Tibial nerve (tissue), 4 donors: ENCODE measurements at regions not wholly inside any gene's neighbourhood (a gene's known extent, or its start where the extent isn't known, plus 50 kb on each side); places are given as distances from the start of the nearest gene placed in this dataset.
"Not testable (repeated sequence)": the region's sequence is repeated elsewhere in the genome, so short reads cannot be mapped to it uniquely, and the experiment has no call there.

ENCODE experiments used
- DNase-seq, 2 donors: peaks; one replicate each; pipeline ENCODE4 v3.0.0-alpha.2; 2019; ENCODE audit warnings: low spot score in 2 of 2
- H3K27ac ChIP-seq, 4 donors: fragments of 200-600 bp; sonication (generic) in 3 of 4; one replicate each; pipeline ENCODE4 v1.5.1; 2017 to 2019; ENCODE audit warnings: mild to moderate bottlenecking in 1 of 4
- H3K27me3 ChIP-seq, 2 donors: fragments of 200-600 bp; sonication (generic) in 1 of 2; one replicate each; pipeline versions ENCODE4 v1.5.1 to v1.6.0; 2017 to 2019
- H3K36me3 ChIP-seq, 3 donors: fragments of 200-600 bp; sonication (generic); one replicate each; pipeline ENCODE4 v1.5.1; 2018 to 2019
- H3K4me1 ChIP-seq, 4 donors: fragments of 200-600 bp; sonication (generic) in 3 of 4; one replicate each; pipeline ENCODE4 v1.5.1; 2017 to 2019
- H3K4me3 ChIP-seq, 4 donors: fragments of 200-600 bp; sonication (generic) in 3 of 4; one replicate each; pipeline ENCODE4 v1.5.1; 2017 to 2019; ENCODE audit warnings: mild to moderate bottlenecking in 1 of 4, moderate library complexity in 1 of 4
- H3K9me3 ChIP-seq, 4 donors: fragments of 200-600 bp; sonication (generic) in 3 of 4; one replicate each; pipeline ENCODE4 v1.5.1; 2017 to 2019
- EP300 ChIP-seq, 2 donors: sonication (generic); formaldehyde crosslinking; IDR thresholded peaks; one replicate each; pipeline ENCODE4 v1.6.1; 2017; ENCODE audit warnings: antibody characterized with exemption in 2 of 2, mild to moderate bottlenecking in 1 of 2
- POLR2A ChIP-seq, 2 donors: fragments of 450-650 bp; IDR thresholded peaks; one replicate each; pipeline ENCODE4 v1.6.1; 2017; ENCODE audit warnings: antibody characterized with exemption in 2 of 2, mild to moderate bottlenecking in 2 of 2, moderate library complexity in 2 of 2
- WGBS, 2 donors: methylation state at CpG; one replicate each; pipeline ENCODE4 v1.1.5; 2018; 5-methylcytosine and 5-hydroxymethylcytosine counted together
- TF ChIP-seq, protein P1 (sequence below), 5 experiments: fragments of 200-600 bp in 3 of 5; fragments of 450-650 bp in 2 of 5; sonication (generic) in 3 of 5; IDR thresholded peaks; one replicate each; pipeline ENCODE4 v1.5.1; 2016 to 2019; ENCODE audit warnings: antibody characterized with exemption in 5 of 5, mild to moderate bottlenecking in 3 of 5, moderate library complexity in 2 of 5

DNA sequence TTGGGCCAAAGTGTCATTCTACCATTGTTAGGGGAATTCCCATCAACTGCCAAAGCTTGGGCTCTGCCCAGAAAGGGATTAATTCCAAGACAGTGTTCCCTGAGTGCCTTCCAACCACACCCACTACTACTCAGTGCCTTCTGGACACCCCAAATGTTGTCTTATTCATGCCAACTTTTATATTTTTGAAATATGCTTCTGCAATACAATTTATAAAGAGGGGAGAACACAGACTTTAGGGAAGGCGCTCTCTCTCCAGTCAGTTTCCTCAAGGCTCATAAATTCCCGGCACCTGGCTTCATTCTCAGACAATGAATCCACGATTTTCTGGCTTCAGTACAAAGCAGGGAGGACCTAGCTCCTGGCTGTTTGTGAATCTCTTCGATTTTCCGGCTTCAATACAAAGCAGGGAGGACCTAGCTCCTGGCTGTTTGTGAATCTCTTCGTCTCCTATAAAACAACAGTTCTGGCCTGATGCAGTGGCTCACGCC, 120.1 kb upstream of the MYO10 start:
- H3K27ac ChIP-seq: no peak overlapping the region
- no peak overlapping the region for H3K4me3 ChIP-seq
- no peaks in the 10 kb centered on the region for H3K27me3 ChIP-seq
- H3K4me1 ChIP-seq: peaks cover 0 to 7% (median 0%) of the 10 kb centered on the region in 4 donors
- H3K36me3 ChIP-seq: no peaks in the 10 kb centered on the region
- TF ChIP-seq, protein P1, sequence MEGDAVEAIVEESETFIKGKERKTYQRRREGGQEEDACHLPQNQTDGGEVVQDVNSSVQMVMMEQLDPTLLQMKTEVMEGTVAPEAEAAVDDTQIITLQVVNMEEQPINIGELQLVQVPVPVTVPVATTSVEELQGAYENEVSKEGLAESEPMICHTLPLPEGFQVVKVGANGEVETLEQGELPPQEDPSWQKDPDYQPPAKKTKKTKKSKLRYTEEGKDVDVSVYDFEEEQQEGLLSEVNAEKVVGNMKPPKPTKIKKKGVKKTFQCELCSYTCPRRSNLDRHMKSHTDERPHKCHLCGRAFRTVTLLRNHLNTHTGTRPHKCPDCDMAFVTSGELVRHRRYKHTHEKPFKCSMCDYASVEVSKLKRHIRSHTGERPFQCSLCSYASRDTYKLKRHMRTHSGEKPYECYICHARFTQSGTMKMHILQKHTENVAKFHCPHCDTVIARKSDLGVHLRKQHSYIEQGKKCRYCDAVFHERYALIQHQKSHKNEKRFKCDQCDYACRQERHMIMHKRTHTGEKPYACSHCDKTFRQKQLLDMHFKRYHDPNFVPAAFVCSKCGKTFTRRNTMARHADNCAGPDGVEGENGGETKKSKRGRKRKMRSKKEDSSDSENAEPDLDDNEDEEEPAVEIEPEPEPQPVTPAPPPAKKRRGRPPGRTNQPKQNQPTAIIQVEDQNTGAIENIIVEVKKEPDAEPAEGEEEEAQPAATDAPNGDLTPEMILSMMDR (IDR thresholded peaks at IDR 0.05): no peak
- TF ChIP-seq POLR2A (IDR thresholded peaks at IDR 0.05) (no peak), EP300 (IDR thresholded peaks at IDR 0.05) (no peak)
- WGBS, 2 donors: 66 to 70% methylated on average over 7 of the region's 7 CpGs
- no peak for DNase-seq
- no peaks in the 10 kb centered on the region for H3K9me3 ChIP-seq

DNA sequence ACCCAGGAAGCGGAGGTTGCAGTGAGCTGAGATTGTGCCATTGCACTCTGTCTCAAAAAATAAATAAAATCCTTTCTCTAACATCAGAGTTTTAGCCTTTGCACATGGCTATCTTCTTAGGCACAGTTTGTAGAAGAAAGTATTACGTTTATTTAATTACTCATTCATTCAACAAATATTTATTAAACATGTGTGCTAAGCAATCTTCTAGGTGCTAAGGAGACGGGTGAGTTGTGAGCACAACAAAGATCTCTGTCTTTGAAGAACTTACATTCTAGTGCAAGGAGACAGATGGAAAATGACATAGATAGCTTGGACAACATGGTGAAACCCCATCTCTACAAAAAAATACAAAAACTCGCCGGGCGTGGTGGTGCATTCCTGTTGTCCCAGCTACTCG, 122.3 kb upstream of the MYO10 start:
- Histone ChIP-seq H3K36me3 (no peaks in the 10 kb centered on the region), H3K4me3 (no peak overlapping the region), H3K9me3 (peaks cover 0 to 6% (median 0%) of the 10 kb centered on the region in 4 donors), H3K4me1 (peaks cover 0 to 7% (median 0%) of the 10 kb centered on the region in 4 donors), H3K27me3 (no peaks in the 10 kb centered on the region), H3K27ac (no peak overlapping the region)
- 78 to 88% methylated on average over 7 of the region's 7 CpGs for WGBS, 2 donors
- DNase-seq: no peak
- TF ChIP-seq EP300 (IDR thresholded peaks at IDR 0.05) (no peak), POLR2A (IDR thresholded peaks at IDR 0.05) (no peak)
- TF ChIP-seq, protein P1 (IDR thresholded peaks at IDR 0.05): no peak

DNA sequence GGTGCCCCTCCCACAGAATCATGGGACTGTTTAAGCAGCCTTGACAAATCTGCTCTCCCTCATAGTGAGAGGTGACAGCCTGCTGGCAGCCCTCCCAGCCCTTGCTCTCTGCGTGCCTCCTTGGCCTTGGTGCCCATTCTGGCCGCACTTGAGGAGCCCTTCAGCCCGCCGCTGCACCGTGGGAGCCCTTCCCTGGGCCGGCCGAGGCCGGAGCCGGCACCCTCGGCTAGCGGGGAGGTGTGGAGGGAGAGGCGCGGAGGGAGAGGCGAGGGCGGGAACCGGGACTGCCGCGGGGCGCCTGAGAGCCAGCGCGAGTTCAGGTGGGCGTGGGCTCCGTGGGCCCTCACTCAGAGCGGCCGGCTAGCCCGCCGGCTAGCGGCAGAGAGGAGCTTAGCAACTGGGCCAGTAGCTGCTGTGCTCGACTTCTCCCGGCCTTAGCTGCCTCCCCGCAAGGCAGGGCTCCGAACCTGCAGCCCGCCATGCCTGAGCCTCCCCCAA, 125.9 kb upstream of the MYO10 start:
- DNase-seq: no peak
- 95 to 98% methylated on average over 24 to 25 of the region's 33 CpGs for WGBS, 2 donors
- Histone ChIP-seq H3K4me3 (no peak overlapping the region), H3K27me3 (no peaks in the 10 kb centered on the region), H3K9me3 (peaks cover 0 to 6% (median 0%) of the 10 kb centered on the region in 4 donors), H3K27ac (no peak overlapping the region), H3K4me1 (peaks cover 0 to 7% (median 0%) of the 10 kb centered on the region in 4 donors), H3K36me3 (no peaks in the 10 kb centered on the region)
- TF ChIP-seq EP300 (IDR thresholded peaks at IDR 0.05): no peak
- TF ChIP-seq, protein P1 (IDR thresholded peaks at IDR 0.05): no peak
- no peak for TF ChIP-seq POLR2A (IDR thresholded peaks at IDR 0.05)

DNA sequence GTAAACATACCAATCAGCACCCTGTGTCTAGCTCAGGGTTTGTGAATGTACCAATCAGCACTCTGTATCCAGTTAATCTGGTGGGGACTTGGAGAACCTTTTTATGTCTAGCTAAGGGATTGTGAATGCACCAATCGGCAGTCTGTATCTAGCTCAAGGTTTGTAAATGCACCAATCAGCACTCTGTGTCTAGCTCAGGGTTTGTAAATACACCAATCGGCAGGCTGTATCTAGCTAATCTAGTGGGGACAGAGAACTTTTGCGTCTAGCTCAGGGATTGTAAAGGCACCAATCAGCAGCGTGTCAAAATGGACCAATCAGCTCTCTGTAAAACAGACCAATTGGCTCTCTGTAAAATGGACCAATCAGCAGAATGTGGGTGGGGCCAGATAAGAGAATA, 126.7 kb upstream of the MYO10 start:
- not testable (repeated sequence) for DNase-seq, H3K4me1 ChIP-seq, H3K9me3 ChIP-seq, H3K27me3 ChIP-seq, H3K4me3 ChIP-seq, H3K27ac ChIP-seq, H3K36me3 ChIP-seq
- 94% methylated on average over 4 of the region's 4 CpGs for WGBS, 2 donors

DNA sequence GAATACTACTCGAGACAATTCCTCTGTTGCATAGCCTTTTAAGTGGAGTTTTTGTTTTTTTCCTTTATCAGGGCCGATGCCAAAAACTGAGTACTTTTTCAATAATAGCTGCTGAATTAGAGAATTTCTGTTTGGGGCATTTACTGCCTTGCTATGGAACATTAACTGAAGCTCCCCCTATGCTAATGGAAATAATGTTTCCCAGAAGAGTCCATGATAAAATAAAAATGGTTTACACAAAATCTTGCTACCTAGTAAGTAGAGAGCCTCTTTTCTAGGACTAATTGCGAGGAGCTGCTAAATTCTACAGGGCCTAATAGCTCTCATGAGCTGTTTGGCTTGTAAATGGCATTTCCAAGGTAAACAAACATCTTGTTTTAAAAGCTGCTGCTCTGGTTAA, 128.2 kb upstream of the MYO10 start:
- H3K36me3 ChIP-seq: no peaks in the 10 kb centered on the region
- WGBS, 2 donors: 46 to 61% methylated on average over 3 of the region's 3 CpGs
- H3K9me3 ChIP-seq: peaks cover 0 to 6% (median 0%) of the 10 kb centered on the region in 4 donors
- H3K4me3 ChIP-seq: no peak overlapping the region
- H3K27me3 ChIP-seq: no peaks in the 10 kb centered on the region
- DNase-seq: no peak
- TF ChIP-seq EP300 (IDR thresholded peaks at IDR 0.05) (no peak), POLR2A (IDR thresholded peaks at IDR 0.05) (no peak)
- TF ChIP-seq, protein P1 (IDR thresholded peaks at IDR 0.05): no peak
- no peaks in the 10 kb centered on the region for H3K4me1 ChIP-seq
- no peak overlapping the region for H3K27ac ChIP-seq

DNA sequence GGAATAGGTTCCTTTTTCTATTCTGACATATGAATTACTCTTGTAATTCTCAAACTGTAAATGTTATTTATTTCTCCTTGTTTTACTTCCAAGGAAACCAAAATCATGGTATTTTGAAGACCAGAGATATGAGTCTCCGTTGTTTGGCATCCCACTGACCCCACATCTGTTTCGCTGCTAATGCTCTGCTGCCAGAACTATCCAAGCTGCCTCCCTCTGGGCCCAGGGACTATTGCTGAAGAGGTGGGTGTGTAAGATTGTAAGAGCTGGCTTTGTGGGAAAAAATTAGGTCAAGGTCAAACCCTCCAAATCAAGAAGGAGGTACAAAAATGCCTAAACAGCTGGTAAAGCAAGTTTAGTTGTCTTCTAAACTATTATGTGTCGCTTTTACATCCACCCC, 129.4 kb upstream of the MYO10 start:
- Histone ChIP-seq H3K36me3 (no peaks in the 10 kb centered on the region), H3K9me3 (peaks cover 0 to 6% (median 0%) of the 10 kb centered on the region in 4 donors), H3K4me1 (no peaks in the 10 kb centered on the region), H3K27ac (no peak overlapping the region), H3K4me3 (no peak overlapping the region), H3K27me3 (no peaks in the 10 kb centered on the region)
- TF ChIP-seq, protein P1 (IDR thresholded peaks at IDR 0.05): no peak
- TF ChIP-seq POLR2A (IDR thresholded peaks at IDR 0.05) (no peak), EP300 (IDR thresholded peaks at IDR 0.05) (no peak)
- no peak for DNase-seq
- WGBS, 2 donors: 68 to 77% methylated on average over 3 of the region's 3 CpGs

DNA sequence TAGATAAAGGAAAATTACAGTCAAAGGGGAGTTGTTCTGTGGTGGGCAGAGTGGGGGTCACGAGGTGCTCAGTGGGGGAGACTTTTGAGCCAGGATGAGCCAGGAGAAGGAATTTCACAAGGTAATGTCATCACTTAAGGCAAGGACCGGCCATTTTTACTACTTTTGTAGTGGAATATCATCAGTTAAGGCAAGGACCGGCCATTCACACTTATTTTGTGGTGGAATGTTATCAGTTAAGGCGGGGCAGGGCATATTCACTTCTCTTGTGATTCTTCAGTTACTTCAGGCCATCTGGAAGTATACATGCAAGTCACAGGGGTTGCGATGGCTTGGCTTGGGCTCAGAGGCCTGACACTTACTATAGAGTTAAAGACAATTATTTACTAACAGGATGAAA, 129.9 kb upstream of the MYO10 start:
- not testable (repeated sequence) for H3K9me3 ChIP-seq, DNase-seq, H3K27ac ChIP-seq, H3K36me3 ChIP-seq, H3K4me1 ChIP-seq, H3K4me3 ChIP-seq, H3K27me3 ChIP-seq
- 87 to 88% methylated on average over 5 of the region's 5 CpGs for WGBS, 2 donors
